GM18499 (cell line): ENCODE measurements at regions not wholly inside any gene's neighbourhood (a gene's known extent, or its start where the extent isn't known, plus 50 kb on each side); places are given as distances from the start of the nearest gene placed in this dataset.

Experiments used
- ATAC-seq: cut with Tn5 transposase; IDR thresholded peaks from one replicate; pipeline ENCODE4 v1.9.1; 2021; ENCODE audit warnings: moderate number of reproducible peaks; ENCODE audit not compliant: insufficient read depth, unreplicated experiment

DNA sequence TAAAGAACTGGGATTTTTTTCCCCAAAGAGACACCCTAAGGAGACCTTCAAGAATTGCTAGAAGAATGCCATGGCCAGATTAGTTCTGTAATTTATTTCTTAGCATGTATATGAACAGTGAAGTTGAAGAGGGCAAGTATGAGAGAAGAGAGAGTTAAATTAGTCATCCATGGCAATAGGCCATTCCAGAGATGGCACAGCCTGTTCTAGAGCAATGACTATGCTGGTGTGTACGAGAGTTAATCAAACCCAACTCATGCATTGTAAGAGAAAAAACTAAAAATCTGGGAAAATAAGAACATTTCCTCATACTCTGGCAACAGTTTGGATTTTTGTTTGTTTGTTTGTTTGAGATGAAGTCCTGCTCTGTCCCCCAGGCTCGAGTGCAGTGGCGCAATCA, 112.1 kb upstream of the PIK3C3 start:
- ATAC-seq: no peak

DNA sequence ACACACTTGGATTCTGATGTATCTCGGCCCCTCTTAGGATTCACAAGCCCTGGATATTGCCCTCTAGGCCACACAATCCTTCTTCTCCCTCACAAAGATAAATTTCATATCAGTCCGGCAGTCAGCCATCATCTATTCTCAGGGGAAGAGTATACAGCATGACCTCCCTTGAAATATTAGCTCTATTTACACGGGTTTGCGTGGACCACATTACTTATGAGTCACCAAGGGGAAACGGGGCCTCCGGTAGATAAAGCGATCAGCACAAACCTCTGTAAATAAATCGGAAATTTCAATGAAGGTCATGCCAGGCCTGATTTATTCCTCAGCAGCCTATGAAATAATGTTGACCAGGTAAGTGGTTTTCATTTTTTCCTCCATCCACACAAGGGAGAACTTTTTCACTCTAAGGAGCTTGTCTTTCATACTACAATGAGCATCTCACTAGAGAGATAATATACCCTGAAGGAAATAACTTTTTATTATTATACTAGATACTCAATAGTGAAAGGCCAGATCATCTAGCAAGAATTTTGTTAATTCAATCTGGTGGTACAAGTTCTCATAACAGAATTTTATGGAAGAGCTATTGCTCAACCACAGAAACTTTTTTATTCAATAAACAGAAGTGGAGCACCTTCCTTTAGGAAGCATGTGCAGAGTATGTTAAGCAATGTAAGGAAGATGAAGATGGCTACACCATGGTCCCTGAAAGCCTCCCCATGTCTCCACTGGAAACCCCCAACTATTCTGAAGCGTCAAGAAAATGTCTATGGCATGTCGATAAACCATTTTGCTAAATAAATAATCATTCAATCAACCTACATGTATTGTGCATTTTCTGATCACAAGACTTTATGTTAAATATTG, 125.2 kb upstream of the PIK3C3 start:
- ATAC-seq: no peak

DNA sequence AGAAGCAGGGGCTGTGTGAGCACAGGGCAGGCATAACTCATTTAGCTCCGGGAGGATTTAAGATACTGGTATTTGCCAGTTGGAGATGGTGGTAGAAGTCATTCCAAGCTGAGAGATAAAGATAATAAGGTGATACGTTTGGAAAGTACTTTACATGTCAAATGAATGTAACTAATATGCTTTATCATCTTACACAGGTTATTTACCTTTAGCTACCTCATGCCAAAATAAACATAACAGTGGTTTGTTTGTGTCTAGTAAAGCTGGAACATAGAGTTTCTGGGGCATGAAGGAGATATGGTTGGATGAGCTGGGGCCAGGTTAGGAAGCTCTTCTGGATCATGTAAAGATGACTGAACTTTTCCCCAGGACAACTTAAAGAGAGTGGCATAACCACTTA, 126.9 kb upstream of the PIK3C3 start:
- ATAC-seq: no peak

DNA sequence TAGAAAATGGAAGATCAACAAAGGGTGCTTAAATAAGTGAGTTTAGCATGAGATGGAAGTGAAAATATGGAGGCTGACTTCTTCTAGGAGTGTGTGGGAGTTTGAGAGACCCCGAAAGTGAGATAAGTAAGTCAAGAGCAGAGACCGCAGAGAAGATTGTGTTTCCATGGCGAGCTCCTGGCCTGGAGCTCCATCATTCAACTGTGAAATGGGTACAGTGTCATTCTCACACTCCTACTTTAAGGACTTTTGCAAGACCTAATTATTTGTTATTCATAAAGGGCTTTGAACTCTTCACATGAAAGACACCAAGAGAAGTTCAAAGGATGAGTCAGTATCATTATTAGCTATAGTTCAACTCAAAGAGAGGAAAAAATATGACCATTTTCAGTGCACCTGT, 134.2 kb upstream of the PIK3C3 start:
- ATAC-seq: no peak

DNA sequence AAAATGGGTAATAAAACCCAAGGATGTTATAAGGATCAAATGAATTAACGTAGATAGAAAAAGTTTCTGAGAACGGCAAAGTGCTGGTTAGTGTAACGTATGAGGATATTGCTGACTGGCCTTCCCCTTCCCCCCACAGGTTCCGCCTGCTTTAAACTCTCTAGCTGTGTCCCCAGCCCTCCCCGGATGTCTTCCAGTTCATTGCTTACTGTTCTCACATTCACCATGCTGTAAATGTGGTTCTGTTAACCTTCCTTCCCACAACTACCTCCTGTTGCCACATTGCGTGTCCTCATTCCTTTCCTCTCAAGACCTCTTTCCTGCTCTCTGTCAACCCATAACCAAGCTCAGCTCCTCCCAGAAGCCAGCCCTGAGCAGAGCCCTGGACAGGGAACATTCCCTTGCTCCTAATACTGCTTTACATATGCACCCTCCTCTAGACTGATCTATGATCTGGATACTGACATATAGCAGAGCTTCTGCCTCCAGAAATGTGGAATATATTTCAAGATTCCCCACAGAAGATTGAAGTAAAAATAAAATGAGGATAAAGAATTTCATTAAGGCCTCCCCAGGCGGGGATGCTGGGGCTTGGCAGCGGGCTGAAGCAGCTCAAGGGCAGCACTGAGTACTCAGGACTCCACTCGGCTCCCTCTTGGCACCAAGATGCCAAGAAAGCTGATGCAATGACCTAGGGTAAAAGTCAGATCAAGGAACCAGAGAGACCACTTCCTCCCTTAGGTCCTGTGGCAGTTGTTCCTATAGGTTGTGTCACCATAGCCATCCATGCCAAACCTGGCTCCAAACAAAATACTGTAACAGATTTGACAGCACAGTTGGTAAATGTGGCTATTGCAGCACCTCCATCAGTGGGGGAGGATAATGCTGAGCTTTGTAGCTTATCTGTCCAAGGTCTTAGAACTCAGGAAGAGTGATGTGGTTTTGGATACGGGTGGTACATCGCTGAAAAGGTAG, 136.4 kb upstream of the PIK3C3 start:
- ATAC-seq: no peak

DNA sequence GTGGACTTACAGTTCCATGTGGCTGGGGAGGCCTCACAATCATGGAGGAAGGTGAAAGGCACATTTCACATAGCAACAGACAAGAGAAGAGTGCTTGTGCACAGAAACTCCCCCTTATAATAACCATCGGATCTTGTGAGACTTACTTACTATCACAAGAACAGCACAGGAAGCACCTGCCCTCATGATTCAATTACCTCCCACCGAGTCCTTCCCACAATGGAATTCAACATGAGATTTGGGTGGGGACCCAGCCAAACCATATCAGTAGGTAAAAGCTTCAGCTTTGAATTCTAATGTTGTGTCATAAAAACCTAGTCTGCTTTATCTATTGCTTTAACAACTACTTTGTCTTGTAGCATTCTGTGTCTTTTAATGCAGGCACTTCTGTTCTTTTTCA, 140.4 kb upstream of the PIK3C3 start:
- ATAC-seq: no peak

DNA sequence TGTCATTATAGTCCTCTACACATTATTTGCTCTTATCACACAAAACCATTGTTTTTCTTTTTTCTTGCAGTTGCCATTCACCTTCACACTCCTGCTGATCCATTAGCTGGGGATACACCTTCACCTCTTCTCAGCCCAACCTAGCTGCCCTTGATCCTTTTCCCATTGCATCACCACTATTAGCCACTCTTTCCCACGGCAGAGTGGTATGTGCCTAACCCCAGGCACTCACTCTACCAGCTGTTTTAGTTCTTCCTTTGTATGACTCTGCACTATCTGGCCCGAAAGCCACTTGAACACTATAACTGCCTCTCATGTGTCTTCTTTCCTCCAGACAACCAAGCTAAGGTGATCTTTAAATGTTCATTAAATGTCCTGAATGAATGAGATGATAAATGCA, 145.4 kb upstream of the PIK3C3 start:
- no peak for ATAC-seq

DNA sequence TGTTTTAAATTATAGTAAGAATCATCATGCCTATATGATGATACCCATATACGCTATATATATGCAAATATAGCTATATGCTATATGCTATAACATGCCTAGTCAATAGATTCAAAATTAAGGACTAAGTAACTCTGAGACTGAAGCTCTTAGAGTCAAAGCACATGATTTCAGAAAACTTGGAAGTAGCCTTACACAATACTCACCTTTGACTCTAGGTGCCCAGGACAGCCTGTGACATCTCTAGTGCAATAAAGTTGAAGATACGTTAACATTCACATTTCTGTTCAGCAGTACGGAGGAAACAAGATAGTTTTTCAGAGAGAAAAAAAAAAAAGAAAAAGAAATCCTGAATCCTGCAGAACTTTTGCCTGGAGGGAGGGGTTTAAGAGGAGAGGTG, 149.7 kb upstream of the PIK3C3 start:
- ATAC-seq: no peak

DNA sequence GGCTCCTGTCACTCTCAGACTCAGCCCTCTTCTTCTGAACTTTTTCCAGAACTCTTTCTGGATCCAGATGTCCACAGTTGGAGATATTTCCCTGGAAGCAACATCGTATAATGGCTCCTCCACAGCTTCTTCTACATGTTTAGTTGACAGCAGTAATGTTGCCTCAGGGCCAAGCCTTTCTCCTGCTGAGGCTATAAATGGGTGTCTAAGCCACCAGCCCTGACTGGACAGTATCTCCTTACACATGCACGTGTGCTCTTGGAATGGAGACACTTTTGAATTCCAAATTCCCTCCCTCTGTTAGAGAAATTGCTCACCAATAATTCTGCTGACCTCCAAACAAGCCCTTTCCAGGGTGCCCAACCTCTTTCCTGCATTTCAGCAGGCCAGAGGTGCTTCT, 156.2 kb upstream of the PIK3C3 start:
- no peak for ATAC-seq

DNA sequence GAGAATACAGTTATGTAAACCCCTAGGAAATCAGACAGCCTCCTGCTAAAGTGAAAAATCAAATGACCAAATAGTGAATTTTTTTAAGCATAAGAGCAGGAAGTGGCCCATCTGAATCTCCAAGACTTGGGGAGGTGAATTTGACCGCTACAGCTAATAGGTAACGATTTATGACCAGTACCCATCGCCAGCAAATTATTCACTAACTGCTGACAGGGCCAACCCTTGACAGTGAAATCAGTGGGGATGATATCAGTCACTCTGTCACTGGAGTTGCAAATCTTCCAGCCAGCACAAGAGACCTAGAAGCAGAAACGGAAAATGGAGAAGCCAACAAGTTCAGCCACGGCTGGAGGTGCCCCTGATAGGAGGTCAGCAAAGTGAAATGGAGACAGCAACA, 164.3 kb upstream of the PIK3C3 start:
- ATAC-seq: no peak

DNA sequence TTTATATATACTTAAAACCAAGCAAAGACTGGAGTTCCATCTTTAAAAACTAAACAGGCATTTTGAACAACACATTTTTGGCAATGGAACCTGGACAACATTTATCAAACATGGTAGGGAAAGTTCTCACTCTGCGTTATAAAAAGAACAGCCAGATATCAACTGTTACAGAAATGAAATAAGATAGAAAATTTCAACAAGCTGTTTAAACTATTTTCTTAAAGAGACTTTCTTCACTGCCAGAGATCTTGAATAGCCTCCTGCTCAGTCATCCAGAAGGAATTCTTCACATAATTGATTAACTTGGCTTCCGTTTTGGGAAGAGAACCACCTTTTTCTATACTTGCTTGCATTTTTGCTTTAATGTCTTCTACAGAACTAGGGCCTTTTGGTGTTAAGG, 166.0 kb upstream of the PIK3C3 start:
- no peak for ATAC-seq

DNA sequence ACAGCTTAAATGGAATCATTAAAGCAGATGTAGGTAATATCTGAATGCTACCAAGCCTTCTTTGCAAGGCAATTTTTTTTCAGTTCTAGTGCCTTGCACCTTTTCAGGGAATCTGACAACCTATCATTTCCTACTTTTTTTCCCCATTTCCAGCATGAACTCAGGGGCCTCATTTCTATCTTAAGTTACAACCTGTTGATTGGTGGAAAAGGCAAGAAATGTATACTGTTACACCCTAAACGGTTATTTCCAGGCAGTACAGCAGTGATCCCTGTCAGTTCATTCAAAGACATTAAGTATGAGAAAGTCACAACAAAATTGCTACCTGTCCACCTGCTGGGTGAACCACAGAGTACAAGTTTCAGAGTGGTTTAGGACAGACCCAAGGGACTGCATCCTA, 171.2 kb upstream of the PIK3C3 start:
- ATAC-seq: no peak

DNA sequence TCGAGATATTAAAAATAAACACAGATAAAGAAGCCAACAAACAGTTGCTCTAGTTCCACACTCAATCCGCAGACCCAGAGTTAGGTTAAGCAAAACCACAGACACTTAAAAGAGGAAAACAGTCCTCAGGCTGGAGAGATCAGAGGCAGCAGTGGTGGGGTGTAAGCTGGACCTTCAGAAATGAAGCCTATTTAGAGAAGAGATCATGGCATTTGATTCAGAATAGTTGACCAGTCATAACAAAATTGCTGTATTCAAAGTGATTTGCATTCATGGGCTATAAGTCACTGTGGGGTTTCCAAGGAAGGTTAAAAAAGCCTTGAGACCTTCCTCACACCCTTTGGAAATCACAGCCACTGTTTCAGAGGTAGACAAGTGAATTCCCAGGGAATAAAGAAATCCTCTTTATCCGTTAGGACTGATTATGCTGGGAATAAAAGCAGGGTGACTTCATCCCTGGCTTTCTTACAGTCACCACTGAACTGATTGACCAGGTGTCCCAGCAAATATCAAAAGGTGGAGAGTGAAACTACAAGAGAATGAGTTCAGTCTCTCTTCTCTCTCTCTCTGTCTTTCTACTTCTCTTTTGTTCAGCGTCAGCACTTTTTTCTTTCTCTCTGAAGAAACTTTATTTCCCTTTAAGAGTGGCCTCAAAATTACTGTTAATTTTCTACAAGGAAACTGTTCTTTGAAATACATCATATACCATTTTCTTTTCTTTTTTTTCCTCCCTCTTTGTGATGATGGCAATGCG, 171.8 kb upstream of the PIK3C3 start:
- no peak for ATAC-seq

DNA sequence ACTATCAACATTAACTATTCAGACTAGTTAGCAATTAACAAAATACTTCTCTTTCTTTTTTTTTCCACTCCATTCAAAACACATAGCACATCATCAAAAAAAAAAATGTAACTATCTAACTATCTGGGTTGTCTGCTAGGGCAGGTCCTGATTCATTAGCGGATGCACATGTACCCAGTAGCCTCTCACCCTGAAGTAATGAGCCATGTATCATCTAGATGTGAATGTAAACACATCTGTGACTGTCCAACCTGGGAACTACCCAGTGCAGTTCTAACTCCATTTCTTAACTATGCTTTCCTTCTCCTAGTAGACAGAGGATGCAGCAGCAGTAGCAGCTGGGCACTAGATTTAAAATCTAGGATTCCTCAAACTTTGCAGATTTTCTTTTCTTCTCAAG, 183.1 kb upstream of the PIK3C3 start:
- no peak for ATAC-seq

DNA sequence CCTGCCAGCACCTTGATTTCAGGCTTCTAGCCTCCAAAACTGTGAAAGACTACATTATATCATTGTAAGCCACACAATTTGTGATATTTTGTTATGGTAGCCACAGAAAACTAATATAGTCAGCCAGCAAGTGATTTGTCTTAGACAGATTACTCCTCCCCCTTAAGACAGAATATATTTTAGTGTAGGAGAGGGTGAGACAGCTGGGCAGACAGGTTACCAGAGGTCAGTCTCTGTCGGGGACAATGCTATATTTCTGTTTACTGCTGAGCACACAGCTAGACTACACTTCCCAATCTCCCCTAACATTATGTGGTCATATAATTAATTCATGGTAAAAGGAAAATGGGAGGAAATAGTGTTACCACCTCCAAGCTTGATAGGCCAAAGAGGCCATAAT, 185.8 kb upstream of the PIK3C3 start:
- ATAC-seq: no peak

DNA sequence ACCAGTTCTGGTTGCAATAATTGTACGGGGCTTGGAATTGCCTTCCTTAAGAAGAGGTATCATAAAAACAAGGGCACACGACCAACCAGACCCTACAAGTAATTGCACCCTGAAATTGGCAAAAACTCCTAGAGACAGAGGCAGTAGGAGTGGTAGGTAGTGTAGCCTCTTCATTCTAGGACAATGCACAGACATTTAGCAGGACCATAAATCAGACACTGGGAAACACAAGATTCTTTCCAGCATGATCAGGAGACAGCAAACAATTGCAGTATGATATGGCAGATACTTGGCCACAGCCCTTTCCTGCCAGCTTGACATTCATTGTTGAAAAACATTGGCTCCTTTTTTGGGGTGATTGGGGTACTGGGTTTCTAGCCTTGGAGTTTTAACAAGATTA, 186.6 kb upstream of the PIK3C3 start:
- no peak for ATAC-seq

DNA sequence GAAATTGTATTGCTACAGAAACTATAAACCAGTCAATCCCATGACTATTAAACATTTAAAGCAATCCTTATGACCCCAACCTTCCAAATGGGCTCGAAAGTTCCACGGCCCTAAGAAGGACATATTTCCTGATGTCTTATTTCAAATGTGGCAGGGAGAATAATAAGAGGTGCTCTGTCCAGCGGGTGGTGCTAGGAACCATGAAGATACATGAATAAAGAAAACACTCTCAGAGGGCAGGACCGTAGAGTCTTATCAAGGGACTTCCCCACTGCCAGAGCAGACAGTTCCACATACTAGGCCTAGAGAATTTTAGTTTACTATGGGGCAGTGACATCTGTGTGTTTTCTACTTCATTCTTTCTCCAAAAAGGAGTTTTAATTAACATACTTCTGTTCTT, 187.1 kb upstream of the PIK3C3 start:
- no peak for ATAC-seq

DNA sequence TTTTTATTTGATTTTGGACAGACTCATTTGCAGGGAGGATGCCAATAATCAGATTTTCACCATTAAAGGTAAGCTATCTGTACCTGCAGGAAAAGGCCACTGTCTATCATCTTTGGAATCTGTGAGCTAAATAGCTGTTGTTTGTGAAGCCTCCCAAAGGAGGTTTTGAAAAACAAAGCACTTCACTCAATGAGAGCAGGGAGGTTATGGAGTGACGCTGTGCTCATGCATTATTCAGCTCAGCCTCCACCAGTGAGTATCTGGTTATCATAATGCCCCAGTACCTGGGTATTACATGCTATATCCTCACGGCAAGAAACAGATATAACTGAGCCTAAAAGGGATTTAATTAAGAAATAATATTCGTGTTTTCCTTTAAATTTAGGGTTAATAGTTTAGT, 189.6 kb upstream of the PIK3C3 start:
- no peak for ATAC-seq

DNA sequence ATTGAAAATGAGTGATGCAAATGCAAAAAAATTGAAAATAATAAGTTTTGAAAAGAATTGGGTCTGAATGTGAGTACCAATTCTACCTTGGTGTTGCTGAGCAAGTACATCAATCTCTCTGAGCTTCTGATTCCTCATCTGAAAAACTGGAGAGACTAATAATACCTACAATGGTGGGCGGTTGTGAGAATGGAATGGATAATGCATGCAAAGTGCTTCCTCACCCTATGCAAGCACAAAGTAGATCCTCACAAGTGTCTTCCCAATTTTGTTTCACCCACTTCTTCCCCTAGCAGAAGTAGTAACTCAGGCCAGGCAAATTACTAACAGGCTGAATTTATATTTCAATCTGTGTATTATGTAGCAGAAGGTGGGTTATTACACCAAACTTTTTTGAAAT, 191.7 kb upstream of the PIK3C3 start:
- no peak for ATAC-seq

DNA sequence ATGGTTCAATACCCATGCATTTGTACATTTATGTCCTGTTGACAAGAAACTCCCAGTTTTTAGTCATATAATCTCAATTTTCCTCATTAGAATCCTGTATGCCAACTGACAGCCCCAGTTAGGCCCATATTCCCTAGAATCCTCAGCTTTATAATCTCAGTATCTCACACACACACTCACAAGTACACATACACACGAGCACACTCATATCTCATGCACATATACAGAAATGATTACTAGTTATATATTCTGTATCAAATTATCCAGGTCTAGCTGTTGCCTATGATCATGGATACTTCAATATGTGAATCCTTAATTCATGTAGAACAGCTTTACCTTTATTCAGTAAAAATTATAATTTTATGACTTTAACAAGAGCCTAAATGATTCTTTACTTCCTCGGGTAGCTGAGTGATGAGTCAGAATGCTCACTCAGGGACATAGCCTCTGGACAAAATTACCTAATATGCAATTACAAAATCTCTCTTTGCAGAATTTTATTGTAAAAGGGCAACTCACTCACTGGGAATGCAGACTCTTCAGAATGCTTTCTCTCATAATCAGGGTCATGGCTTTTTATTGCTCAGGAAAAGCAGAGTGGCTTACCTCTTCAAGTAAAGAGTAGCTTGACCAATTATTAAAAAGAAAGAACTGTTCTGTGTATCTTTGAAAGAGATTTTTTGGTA, 193.6 kb upstream of the PIK3C3 start:
- ATAC-seq: no peak
